AG09309 (cell line): ENCODE measurements at regions not wholly inside any gene's neighbourhood (a gene's known extent, or its start where the extent isn't known, plus 50 kb on each side); places are given as distances from the start of the nearest gene placed in this dataset.

Experiments used
- DNase-seq: peaks from one replicate; pipeline ENCODE4 v3.0.0-alpha.2; 2010; ENCODE audit warnings: low read depth
- H3K4me3 ChIP-seq: 2 replicates; pipeline ENCODE4 v1.5.1; 2011; ENCODE audit warnings: mild to moderate bottlenecking, low read depth, low read length, moderate library complexity; ENCODE audit not compliant: control insufficient read depth
- CTCF ChIP-seq: IDR thresholded peaks from 2 replicates; pipeline ENCODE4 v1.5.1; 2011; ENCODE audit warnings: mild to moderate bottlenecking, low read depth, low read length, inconsistent platforms; ENCODE audit not compliant: insufficient read depth, control insufficient read depth; ENCODE audit errors: missing control alignments

GRCh38 chr2:195596840-195597239, 60.2 kb upstream of the SLC39A10 start:
- no peak for TF ChIP-seq CTCF
- DNase-seq, result no peak
- H3K4me3 ChIP-seq, result no peak overlapping the region

- DNase-seq, result no peak
- TF ChIP-seq CTCF, result no peak
- H3K4me3 ChIP-seq, result no peak overlapping the region
These were observed 61.2 kb upstream of the SLC39A10 start for GRCh38 chr2:195595825-195596224.

GRCh38 chr2:195594919-195595694, 61.9 kb upstream of the SLC39A10 start:
- DNase-seq, result no peak
- no peak for TF ChIP-seq CTCF
- no peak overlapping the region for H3K4me3 ChIP-seq

- H3K4me3 ChIP-seq, result no peak overlapping the region
- no peak for DNase-seq
- TF ChIP-seq CTCF, result no peak
These were observed 62.8 kb upstream of the SLC39A10 start for GRCh38 chr2:195594248-195594647.

GRCh38 chr2:195592105-195592504, 64.9 kb upstream of the SLC39A10 start:
- H3K4me3 ChIP-seq, result no peak overlapping the region
- TF ChIP-seq CTCF, result no peak
- DNase-seq, result no peak

GRCh38 chr2:195590861-195591205, 66.2 kb upstream of the SLC39A10 start:
- no peak for TF ChIP-seq CTCF

GRCh38 chr2:195590199-195590860, 66.7 kb upstream of the SLC39A10 start:
- DNase-seq, result no peak
- no peak overlapping the region for H3K4me3 ChIP-seq
- TF ChIP-seq CTCF, result no peak

More at GRCh38 chr2:195590861-195591205, 66.2 kb upstream of the SLC39A10 start:
- no peak overlapping the region for H3K4me3 ChIP-seq
- DNase-seq, result no peak
